Right lobe of liver (tissue), 6 donors: ENCODE measurements at regions not wholly inside any gene's neighbourhood (a gene's known extent, or its start where the extent isn't known, plus 50 kb on each side); places are given as distances from the start of the nearest gene placed in this dataset.

Experiments
- ATAC-seq, 4 donors: fragments of 200-7000 bp; cut with Tn5 transposase; one replicate each; pipeline ENCODE4 v1.9.1; 2020; ENCODE audit warnings: mild to moderate bottlenecking in 4 of 4, moderate library complexity in 4 of 4
- DNase-seq, 3 donors: peaks; one replicate each; pipeline ENCODE4 v3.0.0-alpha.2; 2020
- H3K27ac ChIP-seq, 3 donors: fragments of 200-600 bp; one replicate each; pipeline ENCODE4 v1.8.0; 2022
- H3K27me3 ChIP-seq, 2 donors: fragments of 200-600 bp; one replicate each; pipeline ENCODE4 v1.8.0; 2022
- H3K36me3 ChIP-seq, 4 donors: fragments of 200-600 bp; sonication (generic) in 1 of 4; one replicate each; pipeline versions ENCODE4 v1.5.1 to v1.8.0; 2017 to 2022; ENCODE audit warnings: control low read depth in 1 of 4
- H3K4me1 ChIP-seq, 4 donors: fragments of 200-600 bp; sonication (generic) in 1 of 4; one replicate each; pipeline versions ENCODE4 v1.5.1 to v1.8.0; 2017 to 2022; ENCODE audit warnings: control low read depth in 1 of 4
- H3K4me3 ChIP-seq, 3 donors: fragments of 200-600 bp; one replicate each; pipeline ENCODE4 v1.8.0; 2022
- H3K9me3 ChIP-seq, 4 donors: fragments of 200-600 bp; sonication (generic) in 1 of 4; one replicate each; pipeline versions ENCODE4 v1.5.1 to v1.8.0; 2017 to 2022; ENCODE audit warnings: control low read depth in 1 of 4
- CTCF ChIP-seq, 4 donors: fragments of 200-600 bp in 3 of 4; fragments of 450-650 bp in 1 of 4; IDR thresholded peaks; one replicate each; pipeline versions ENCODE4 v1.5.1 to v1.8.0; 2016 to 2022; ENCODE audit warnings: antibody characterized with exemption in 4 of 4, mild to moderate bottlenecking in 2 of 4
- POLR2A ChIP-seq: fragments of 450-650 bp; IDR thresholded peaks from one replicate; pipeline ENCODE4 v1.6.1; 2017; ENCODE audit warnings: antibody characterized with exemption, mild to moderate bottlenecking
- WGBS: methylation state at CpG from one replicate; pipeline ENCODE4 v1.1.6; 2018; ENCODE audit warnings: low coverage, low lambda C conversion rate; ENCODE audit not compliant: insufficient coverage; ENCODE audit errors: missing lambda C conversion rate; 5-methylcytosine and 5-hydroxymethylcytosine counted together
- intact Hi-C, 2 donors: fragments of 100-400 bp; cut with DNase I; formaldehyde crosslinking; loops; one replicate each; pipeline versions ENCODE4 v1.11.2 to v1.14.1; 2022
- donor health status: DM: no; HTN: yes; CAD: no.
- donor health status: DM: no; HTN: no; CAD: no.
- donor health status: DM: no; HTN: no; CAD: no.
- donor health status: DM: no; HTN: yes; CAD: no.
- donor health status: DM: no; HTN: yes; CAD: no.

- TF ChIP-seq POLR2A (no peak), CTCF (IDR thresholded peaks at IDR 0.05) (no peak)
- intact Hi-C loops = no loop called here
- H3K4me3 ChIP-seq = no peak overlapping the region
- H3K27me3 ChIP-seq = no peaks in the 10 kb centered on the region
- no peaks in the 10 kb centered on the region for H3K9me3 ChIP-seq
- whole genome bisulfite sequencing = 48% methylated on average over 4 of the region's 4 CpGs
- ATAC-seq (no peak), DNase-seq (no peak)
- H3K36me3 ChIP-seq = no peaks in the 10 kb centered on the region
- no peaks in the 10 kb centered on the region for H3K4me1 ChIP-seq
- no peak overlapping the region for H3K27ac ChIP-seq
Observed at GRCh38 chr12:78530100-78530765, 334.3 kb upstream of the SYT1 start.

- DNase-seq (no peak), ATAC-seq (no peak)
- H3K27me3 ChIP-seq = no peaks in the 10 kb centered on the region
- H3K4me1 ChIP-seq = no peaks in the 10 kb centered on the region
- intact Hi-C loops = no loop called here
- H3K27ac ChIP-seq = no peak overlapping the region
- no peaks in the 10 kb centered on the region for H3K9me3 ChIP-seq
- no peaks in the 10 kb centered on the region for H3K36me3 ChIP-seq
- H3K4me3 ChIP-seq = no peak overlapping the region
- TF ChIP-seq POLR2A = no peak
- TF ChIP-seq CTCF (IDR thresholded peaks at IDR 0.05) = no peak
- WGBS = 30% methylated on average over 2 of the region's 2 CpGs
Observed at GRCh38 chr12:78531831-78532458, 332.6 kb upstream of the SYT1 start.

- TF ChIP-seq POLR2A (no peak), CTCF (IDR thresholded peaks at IDR 0.05) (no peak)
- no peaks in the 10 kb centered on the region for H3K27me3 ChIP-seq
- H3K36me3 ChIP-seq = no peaks in the 10 kb centered on the region
- intact Hi-C loops = no loop called here
- ATAC-seq (no peak), DNase-seq (no peak)
- 8% methylated on average over 1 of the region's 1 CpG for WGBS
- no peak overlapping the region for H3K4me3 ChIP-seq
- H3K27ac ChIP-seq = no peak overlapping the region
- no peaks in the 10 kb centered on the region for H3K4me1 ChIP-seq
- H3K9me3 ChIP-seq = no peaks in the 10 kb centered on the region
Observed at GRCh38 chr12:78534311-78534710, 330.3 kb upstream of the SYT1 start.

- ATAC-seq = no peak
- no peak for DNase-seq
- Histone ChIP-seq H3K4me3 (no peak overlapping the region), H3K9me3 (no peaks in the 10 kb centered on the region), H3K27ac (no peak overlapping the region), H3K36me3 (no peaks in the 10 kb centered on the region), H3K4me1 (no peaks in the 10 kb centered on the region), H3K27me3 (no peaks in the 10 kb centered on the region)
- TF ChIP-seq POLR2A (no peak), CTCF (IDR thresholded peaks at IDR 0.05) (no peak)
- WGBS = 59% methylated on average over 7 of the region's 7 CpGs
- intact Hi-C loops = no loop called here
Observed at GRCh38 chr12:78540606-78541336, 323.8 kb upstream of the SYT1 start.
